H1 (cell line): ENCODE measurements at regions not wholly inside any gene's neighbourhood (a gene's known extent, or its start where the extent isn't known, plus 50 kb on each side); places are given as distances from the start of the nearest gene placed in this dataset.
A peak's percentile ranks its signal among the peaks of the same experiment; 100 is the strongest.

Source experiments
- CTCF ChIA-PET: fragments of 300-600 bp; sonication (Branson Sonifier 250); formaldehyde crosslinking; loops from one replicate; lab custom pipeline; 2021; ENCODE audit not compliant: partially characterized antibody; lab: Charles Lee
- POLR2A ChIA-PET: fragments of 300-600 bp; sonication (Branson Sonifier 250); formaldehyde crosslinking; loops from one replicate; lab custom pipeline; 2021; ENCODE audit warnings: inconsistent platforms; ENCODE audit not compliant: partially characterized antibody; lab: Charles Lee
- DNase-seq, 2 experiments: peaks; one replicate each; pipeline versions ENCODE4 v3.0.0 to v3.0.0-alpha.2; 2010 to 2022; ENCODE audit warnings: low spot score in 2 of 2, low read depth in 1 of 2, mixed read lengths in 1 of 2
- FAIRE-seq: peaks from 2 replicates; lab custom pipeline; 2011; peaks lifted over from hg19 to GRCh38; lab: Jason Lieb, UNC
- H2AFZ ChIP-seq: 2 replicates; pipeline ENCODE4 v1.8.1; 2012; ENCODE audit warnings: low read length, inconsistent platforms
- H2AK5ac ChIP-seq: 2 replicates; pipeline ENCODE4 v1.6.1; 2013; ENCODE audit warnings: low read depth, low read length
- H2BK120ac ChIP-seq: replicated peaks from 2 replicates; pipeline ENCODE3; 2013; ENCODE audit warnings: low read depth, low read length, inconsistent platforms
- H2BK12ac ChIP-seq: 2 replicates; pipeline ENCODE4 v1.6.1; 2013; ENCODE audit warnings: low read depth, low read length
- H2BK15ac ChIP-seq: 2 replicates; pipeline ENCODE4 v1.6.1; 2013; ENCODE audit warnings: low read length
- H2BK20ac ChIP-seq: 2 replicates; pipeline ENCODE4 v1.6.1; 2013; ENCODE audit warnings: low read length
- H2BK5ac ChIP-seq: 2 replicates; pipeline ENCODE4 v1.6.1; 2013; ENCODE audit warnings: low read depth, low read length
- H3K14ac ChIP-seq: 2 replicates; pipeline ENCODE4 v1.6.1; 2013; ENCODE audit warnings: inconsistent platforms; ENCODE audit not compliant: insufficient read length
- H3K18ac ChIP-seq: 2 replicates; pipeline ENCODE4 v1.6.1; 2013; ENCODE audit warnings: low read length; ENCODE audit errors: extremely low read depth
- H3K23ac ChIP-seq: 2 replicates; pipeline ENCODE4 v1.6.1; 2013; ENCODE audit warnings: inconsistent platforms; ENCODE audit not compliant: insufficient read length
- H3K23me2 ChIP-seq: 2 replicates; pipeline ENCODE4 v1.6.1; 2013; ENCODE audit warnings: low read depth, low read length
- H3K27ac ChIP-seq: 2 replicates; pipeline ENCODE4 v1.6.1; 2011; ENCODE audit warnings: low read depth, low read length, inconsistent platforms
- H3K27me3 ChIP-seq, 4 experiments: replicated peaks in 1 of 4; 1 replicate in 1 of 4; 2 replicates in 3 of 4; pipeline versions ENCODE4 v1.6.1 to v1.8.1; 2011 to 2013; ENCODE audit warnings: low read length in 3 of 4, mild to moderate bottlenecking in 3 of 4, inconsistent platforms in 2 of 4, mixed read lengths in 2 of 4, moderate library complexity in 1 of 4; ENCODE audit not compliant: control insufficient read depth in 3 of 4, insufficient read depth in 3 of 4; ENCODE audit errors: extremely low read depth in 1 of 4
- H3K36me3 ChIP-seq, 4 experiments: 2 replicates each; pipeline versions ENCODE4 v1.6.1 to v1.8.1; 2011 to 2013; ENCODE audit warnings: mild to moderate bottlenecking in 4 of 4, low read length in 3 of 4, moderate library complexity in 2 of 4, control low read depth in 1 of 4, inconsistent platforms in 1 of 4; ENCODE audit not compliant: insufficient read depth in 4 of 4, control insufficient read depth in 2 of 4
- H3K4ac ChIP-seq: replicated peaks from 2 replicates; pipeline ENCODE3; 2013; ENCODE audit warnings: low read length, low read depth, mixed read lengths, inconsistent platforms; ENCODE audit not compliant: insufficient read length
- H3K4me1 ChIP-seq, 4 experiments: replicated peaks in 1 of 4; 1 replicate in 1 of 4; 2 replicates in 3 of 4; pipeline versions ENCODE4 v1.6.1 to v1.8.1; 2011 to 2013; ENCODE audit warnings: low read length in 3 of 4, inconsistent platforms in 2 of 4, mixed read lengths in 1 of 4; ENCODE audit not compliant: insufficient read depth in 4 of 4, control insufficient read depth in 3 of 4
- H3K4me2 ChIP-seq, 2 experiments: 2 replicates each; pipeline versions ENCODE4 v1.6.1 to v1.8.1; 2011 to 2013; ENCODE audit warnings: low read depth in 2 of 2, low read length in 2 of 2, control low read depth in 1 of 2, inconsistent platforms in 1 of 2, mild to moderate bottlenecking in 1 of 2; ENCODE audit not compliant: insufficient read depth in 1 of 2
- H3K4me3 ChIP-seq, 4 experiments: fragments of 200-600, 300-600 bp in 1 of 4; sonication (generic), shearing (Covaris generic), sonication (Bioruptor Twin) in 1 of 4; 2 replicates each; pipeline versions ENCODE4 v1.5.1 to v1.8.1; 2011 to 2016; ENCODE audit warnings: low read length in 4 of 4, low read depth in 3 of 4, control low read depth in 2 of 4, inconsistent platforms in 2 of 4, mild to moderate bottlenecking in 2 of 4, mixed read lengths in 1 of 4, moderate library complexity in 1 of 4; ENCODE audit not compliant: insufficient read depth in 2 of 4; ENCODE audit errors: extremely low read depth in 1 of 4
- H3K56ac ChIP-seq: replicated peaks from 2 replicates; pipeline ENCODE3; 2013; ENCODE audit warnings: low read depth, mild to moderate bottlenecking, mixed read lengths, low read length, inconsistent platforms; ENCODE audit not compliant: insufficient read length
- H3K79me1 ChIP-seq: 2 replicates; pipeline ENCODE4 v1.6.1; 2013; ENCODE audit warnings: low read depth, low read length, control low read depth
- H3K79me2 ChIP-seq, 2 experiments: 2 replicates each; pipeline versions ENCODE4 v1.6.1 to v1.8.1; 2012 to 2013; ENCODE audit warnings: low read length in 2 of 2, mild to moderate bottlenecking in 2 of 2, inconsistent platforms in 1 of 2; ENCODE audit not compliant: insufficient read depth in 2 of 2, control insufficient read depth in 1 of 2
- H3K9ac ChIP-seq, 4 experiments: replicated peaks in 1 of 4; 1 replicate in 1 of 4; 2 replicates in 3 of 4; pipeline versions ENCODE4 v1.6.1 to v1.8.1; 2011 to 2013; ENCODE audit warnings: low read depth in 3 of 4, low read length in 3 of 4, control low read depth in 2 of 4, mild to moderate bottlenecking in 2 of 4, moderate library complexity in 2 of 4, inconsistent platforms in 1 of 4; ENCODE audit errors: extremely low read depth in 1 of 4
- H3K9me3 ChIP-seq, 2 experiments: 2 replicates each; pipeline versions ENCODE4 v1.6.1 to v1.8.1; 2012 to 2013; ENCODE audit warnings: mild to moderate bottlenecking in 2 of 2, moderate library complexity in 2 of 2, control low read depth in 1 of 2, inconsistent platforms in 1 of 2, low read depth in 1 of 2, low read length in 1 of 2, mixed read lengths in 1 of 2; ENCODE audit not compliant: insufficient read depth in 2 of 2
- H4K20me1 ChIP-seq, 2 experiments: replicated peaks in 1 of 2; 2 replicates each; pipeline versions ENCODE3 to v1.8.1; 2011 to 2013; ENCODE audit warnings: inconsistent platforms in 2 of 2, low read length in 2 of 2, mild to moderate bottlenecking in 1 of 2; ENCODE audit not compliant: insufficient read depth in 2 of 2, control insufficient read depth in 1 of 2
- H4K5ac ChIP-seq: 2 replicates; pipeline ENCODE4 v1.6.1; 2013; ENCODE audit warnings: low read length, low read depth, mixed read lengths, inconsistent platforms; ENCODE audit not compliant: insufficient read length
- H4K8ac ChIP-seq: 2 replicates; pipeline ENCODE4 v1.8.0; 2013; ENCODE audit warnings: mild to moderate bottlenecking, moderate library complexity, low read length, inconsistent platforms; ENCODE audit not compliant: insufficient read depth; ENCODE audit errors: extremely low read depth
- H4K91ac ChIP-seq: replicated peaks from 2 replicates; pipeline ENCODE3; 2013; ENCODE audit warnings: low read length, mixed read lengths, inconsistent platforms; ENCODE audit not compliant: insufficient read length
- CTBP2 ChIP-seq: IDR thresholded peaks from 2 replicates; pipeline ENCODE4 v1.7.0; 2011; ENCODE audit warnings: borderline replicate concordance, mild to moderate bottlenecking, moderate library complexity, mixed read lengths, low read length; ENCODE audit not compliant: insufficient read depth, insufficient read length
- EZH2 ChIP-seq: fragments of 200-600 bp; sonication (generic); IDR thresholded peaks from 2 replicates; pipeline ENCODE4 v1.7.1; 2012; ENCODE audit warnings: low read depth, mild to moderate bottlenecking, moderate library complexity, low read length, inconsistent platforms; ENCODE audit not compliant: severe bottlenecking
- WGBS, 2 experiments: shearing (Covaris generic) in 1 of 2; methylation state at CpG; one replicate each; pipeline versions ENCODE4 v1.1.6 to v1.1.7; 2013 to 2015; ENCODE audit warnings: low lambda C conversion rate in 2 of 2, mixed read lengths in 2 of 2, inconsistent platforms in 1 of 2, low coverage in 1 of 2, missing lambda C conversion rate in 1 of 2; ENCODE audit not compliant: insufficient replicate concordance in 2 of 2, insufficient coverage in 1 of 2, insufficient read length in 1 of 2; ENCODE audit errors: extremely low coverage in 1 of 2, missing lambda C conversion rate in 1 of 2; 5-methylcytosine and 5-hydroxymethylcytosine counted together

DNA sequence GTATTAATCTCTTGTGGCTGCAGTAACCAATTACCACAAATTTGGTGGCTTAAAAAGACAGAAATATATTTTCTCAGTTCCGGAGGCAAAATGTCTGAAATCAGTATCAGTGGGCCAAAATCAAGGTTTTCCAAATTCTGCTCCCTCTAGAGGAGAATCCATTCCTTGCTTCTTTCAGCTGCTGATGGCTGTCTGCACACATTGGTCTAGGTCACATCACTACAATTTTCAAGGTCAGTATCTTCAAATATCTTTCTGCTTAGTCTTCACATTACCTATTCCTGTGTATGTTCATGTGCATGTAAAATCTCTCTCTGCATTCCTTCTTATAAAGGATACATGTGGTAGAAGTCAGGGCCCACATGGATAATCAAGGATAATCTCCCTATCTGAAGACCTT lies 999.4 kb downstream of the KCNT2 start:
- no peaks in the 10 kb centered on the region for H3K79me2 ChIP-seq
- no peak overlapping the region for H3K4me2 ChIP-seq
- H3K9ac ChIP-seq = no peak overlapping the region
- no peak overlapping the region for H2BK5ac ChIP-seq
- no peak overlapping the region for H3K4ac ChIP-seq
- no peaks in the 10 kb centered on the region for H3K4me1 ChIP-seq
- no peak overlapping the region for H3K56ac ChIP-seq
- H3K36me3 ChIP-seq = no peaks in the 10 kb centered on the region
- CTCF ChIA-PET = interaction anchor here (0.8 to 1.3 kb wide), 4 partner anchors 9 to 45 kb away, joined by 3 to 4 read pairs (median 3); no protein-coding TSS in a partner anchor
- H4K5ac ChIP-seq = no peak overlapping the region
- no peak overlapping the region for H2BK15ac ChIP-seq
- H3K14ac ChIP-seq = no peak overlapping the region
- H3K23ac ChIP-seq = no peak overlapping the region
- H3K4me3 ChIP-seq = no peak overlapping the region
- no peak overlapping the region for H4K8ac ChIP-seq
- no peak overlapping the region for H2BK12ac ChIP-seq
- H3K27me3 ChIP-seq = no peaks in the 10 kb centered on the region
- H2BK20ac ChIP-seq = no peak overlapping the region
- no peak overlapping the region for H4K91ac ChIP-seq
- H2BK120ac ChIP-seq = no peak overlapping the region
- H3K79me1 ChIP-seq = no peaks in the 10 kb centered on the region
- H3K23me2 ChIP-seq = no peaks in the 10 kb centered on the region
- no peak overlapping the region for H3K27ac ChIP-seq
- no peaks in the 10 kb centered on the region for H3K9me3 ChIP-seq
- DNase-seq = no peak
- H2AFZ ChIP-seq = no peak overlapping the region; the same call in 1 of the 2 replicates
- H4K20me1 ChIP-seq = no peaks in the 10 kb centered on the region
- POLR2A ChIA-PET = no interaction called here
- H2AK5ac ChIP-seq = no peak overlapping the region
- H3K18ac ChIP-seq = no peak overlapping the region
- whole genome bisulfite sequencing, 2 experiments = 82% methylated on average over 1 of the region's 1 CpG; no CpG with 5 or more reads in 1 of the 2 experiments
- FAIRE-seq = peak; percentile 48
- TF ChIP-seq EZH2 (no peak), CTBP2 (no peak)
